GM21528 (cell line): ENCODE measurements at regions not wholly inside any gene's neighbourhood (a gene's known extent, or its start where the extent isn't known, plus 50 kb on each side); places are given as distances from the start of the nearest gene placed in this dataset.

Experiments
- ATAC-seq: cut with Tn5 transposase; IDR thresholded peaks from one replicate; pipeline ENCODE4 v1.9.1; 2021; ENCODE audit warnings: mild to moderate bottlenecking, moderate library complexity; ENCODE audit not compliant: unreplicated experiment, low FRiP score

GRCh38 chr14:46306267-46306666, 345.3 kb downstream of the RPL10L start:
- ATAC-seq = no peak

DNA sequence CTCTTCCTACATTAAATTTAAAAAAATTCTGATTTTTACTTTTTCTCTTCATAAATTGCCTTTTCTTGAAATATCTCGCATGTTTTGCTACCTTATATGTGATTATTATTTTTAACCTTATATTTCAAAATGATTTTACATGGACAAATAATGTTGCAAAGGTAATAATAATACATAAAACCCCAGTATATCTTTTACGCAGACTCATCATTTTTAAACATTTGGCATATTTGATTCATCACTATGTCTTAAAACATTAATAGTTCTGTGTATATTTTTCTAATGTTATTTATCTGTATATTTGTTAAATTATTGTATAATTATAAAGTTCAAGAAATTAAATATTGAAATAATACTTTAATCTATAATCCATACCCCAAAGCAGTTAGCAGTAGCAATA, 350.8 kb downstream of the RPL10L start:
- ATAC-seq = no peak

GRCh38 chr14:46290706-46291105, 360.9 kb downstream of the RPL10L start:
- ATAC-seq = no peak

DNA sequence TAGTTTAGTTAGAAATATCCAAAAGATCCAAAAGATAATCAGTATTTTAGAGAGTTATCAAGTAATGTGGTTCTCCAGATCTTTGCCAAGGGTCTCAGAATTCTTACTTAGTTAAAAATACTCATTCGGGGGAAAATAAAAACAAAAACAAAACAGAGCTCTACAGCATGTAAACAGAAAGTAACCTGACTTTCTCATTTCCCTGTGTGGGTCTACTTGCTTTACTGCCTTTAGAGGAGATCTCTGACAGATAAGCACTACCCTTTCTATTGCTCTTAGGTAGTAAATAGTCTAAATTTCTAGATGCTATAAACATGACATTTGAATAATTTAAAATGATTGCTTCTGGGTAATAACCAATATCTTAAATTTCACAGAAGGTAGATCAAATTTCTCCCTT, 371.8 kb downstream of the RPL10L start:
- ATAC-seq = no peak

DNA sequence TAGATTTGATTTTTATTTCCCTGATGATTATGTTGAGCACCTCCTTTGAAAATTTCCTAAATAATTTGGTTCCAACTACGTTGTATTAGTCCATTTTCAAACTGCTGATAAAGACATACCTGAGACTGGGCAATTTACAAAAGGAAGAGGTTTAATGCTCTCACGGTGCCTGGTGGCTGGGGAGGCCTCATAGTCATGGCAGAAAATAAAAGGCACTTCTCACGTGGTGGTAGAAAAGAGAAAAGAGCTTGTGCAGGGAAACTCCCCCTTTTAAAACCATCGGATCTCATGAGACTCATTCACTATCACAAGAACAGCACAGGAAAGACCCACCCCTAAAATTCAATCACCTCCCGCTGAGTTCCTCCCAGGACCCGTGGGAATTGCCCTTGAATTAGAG, 372.3 kb downstream of the RPL10L start:
- ATAC-seq = no peak

- ATAC-seq = no peak
Observed at GRCh38 chr14:46259536-46259935, 392.0 kb downstream of the RPL10L start.

DNA sequence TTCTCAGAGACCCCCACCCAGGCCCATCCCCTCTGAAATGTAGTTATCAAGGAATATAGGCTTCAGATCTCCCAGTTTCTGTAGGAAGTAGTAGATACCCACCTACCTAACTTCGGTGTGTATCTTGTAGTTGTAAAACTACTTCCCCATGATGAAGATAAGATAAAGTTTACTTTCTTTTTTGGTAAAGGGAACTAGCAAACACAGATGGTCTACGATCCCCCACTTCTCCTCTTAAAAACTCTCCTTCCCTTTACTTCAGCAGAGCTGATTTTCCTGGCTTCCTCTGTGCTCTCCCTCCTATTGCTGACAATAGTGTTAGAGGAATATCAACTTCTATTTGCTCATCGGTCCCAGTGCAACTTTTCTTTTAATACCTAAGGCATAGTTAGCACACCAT, 395.2 kb downstream of the RPL10L start:
- no peak for ATAC-seq

DNA sequence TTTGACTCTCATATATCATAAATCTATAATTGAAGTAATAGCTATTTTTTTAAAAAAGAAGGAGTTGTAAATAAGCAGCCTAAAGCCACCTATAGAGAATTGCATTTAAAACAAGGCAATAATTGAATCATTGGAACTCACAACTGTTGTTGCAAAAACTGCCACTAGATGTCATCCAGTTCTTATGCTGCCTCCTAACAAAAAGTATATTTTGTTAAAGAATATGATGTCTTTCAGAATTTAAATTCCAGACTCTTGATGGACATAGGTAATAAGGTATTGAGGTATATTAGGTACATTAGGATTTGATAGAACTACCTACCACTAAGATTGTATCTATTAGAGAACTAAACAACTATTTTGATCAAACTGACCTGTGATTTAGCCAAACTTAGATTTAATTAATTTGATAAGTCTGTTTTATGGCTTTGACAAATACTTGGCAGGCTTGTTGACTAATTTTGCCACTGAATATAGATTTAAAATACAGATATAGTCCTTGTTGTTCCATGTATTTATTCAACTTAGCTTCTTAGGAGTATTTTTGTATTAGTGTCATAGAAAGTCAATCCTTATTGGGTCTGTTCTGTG, 401.4 kb downstream of the RPL10L start:
- no peak for ATAC-seq

DNA sequence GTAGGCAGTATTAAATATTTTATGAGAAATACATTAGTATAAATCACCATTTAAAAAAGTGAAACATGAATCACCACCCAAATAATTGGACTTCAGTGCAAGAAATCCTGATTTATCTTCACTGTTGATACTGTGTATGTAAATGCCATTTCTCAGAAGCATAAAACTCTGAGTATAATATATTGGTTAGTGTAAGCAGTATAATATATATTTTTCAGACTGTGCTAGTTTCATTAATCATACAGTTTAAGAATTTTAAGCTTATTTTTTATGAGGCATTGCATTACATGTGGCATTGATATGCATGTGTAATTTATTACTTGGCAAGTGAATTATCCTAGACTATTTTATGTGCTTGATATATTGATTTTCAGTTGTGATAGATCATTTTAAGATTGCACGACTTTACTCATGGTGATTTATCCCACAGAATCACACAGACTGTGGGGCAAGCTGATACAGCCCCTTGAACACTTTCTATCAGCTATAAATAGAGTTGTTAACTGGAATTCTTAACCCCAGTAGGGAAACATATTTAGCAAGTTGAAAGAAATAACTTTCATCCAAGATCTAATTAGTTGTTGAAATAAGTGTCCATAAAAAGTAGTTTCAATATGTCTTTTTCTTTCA, 403.5 kb downstream of the RPL10L start:
- ATAC-seq = no peak

GRCh38 chr14:46245276-46245675, 406.3 kb downstream of the RPL10L start:
- ATAC-seq = no peak

GRCh38 chr14:46233786-46234185, 417.8 kb downstream of the RPL10L start:
- ATAC-seq = no peak

GRCh38 chr14:46230540-46230939, 421.0 kb downstream of the RPL10L start:
- ATAC-seq = no peak

DNA sequence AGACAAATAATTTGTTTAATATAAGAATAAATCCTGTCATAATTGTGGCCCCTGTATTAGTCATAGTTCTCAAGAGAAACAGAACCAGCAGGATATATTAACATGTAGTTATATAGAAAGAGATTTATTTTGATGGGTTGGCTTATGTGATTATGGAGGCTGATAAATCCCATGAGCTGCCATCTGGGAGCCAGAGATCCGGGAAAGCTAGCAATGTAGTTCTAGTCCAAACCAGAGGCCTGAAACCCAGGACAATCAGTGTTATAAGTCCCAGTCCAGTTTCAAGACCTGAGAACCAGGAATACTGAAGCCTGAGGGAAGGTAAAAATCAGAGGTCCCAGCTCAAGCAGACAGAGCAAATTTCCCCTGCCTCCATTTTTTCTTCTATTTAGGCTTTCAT, 435.8 kb downstream of the RPL10L start:
- ATAC-seq = no peak

- no peak for ATAC-seq
Observed at GRCh38 chr14:46198676-46199075, 452.9 kb downstream of the RPL10L start.

DNA sequence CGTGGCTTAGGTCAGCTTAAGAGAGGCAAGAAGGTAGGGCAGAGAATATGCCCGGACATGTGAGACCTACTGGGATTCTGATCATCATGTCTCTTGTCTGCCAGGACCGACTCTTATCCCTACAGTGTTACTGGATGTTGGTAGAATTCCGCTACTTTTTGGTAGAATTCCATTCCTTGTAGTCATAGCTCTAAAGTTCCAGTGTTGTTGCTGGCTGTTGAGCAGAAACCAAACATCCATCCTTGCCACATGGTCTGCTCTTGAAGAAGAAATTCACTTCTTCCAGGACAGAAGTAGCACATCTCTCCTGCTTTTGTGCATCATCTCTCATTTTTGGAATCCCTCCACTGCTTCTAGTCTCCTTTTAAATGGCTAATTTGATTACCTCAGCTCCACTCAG, 453.7 kb downstream of the RPL10L start:
- ATAC-seq = no peak
